ENCODE measurements at regions not wholly inside any gene's neighbourhood (a gene's known extent, or its start where the extent isn't known, plus 50 kb on each side); places are given as distances from the start of the nearest gene placed in this dataset.

DNA sequence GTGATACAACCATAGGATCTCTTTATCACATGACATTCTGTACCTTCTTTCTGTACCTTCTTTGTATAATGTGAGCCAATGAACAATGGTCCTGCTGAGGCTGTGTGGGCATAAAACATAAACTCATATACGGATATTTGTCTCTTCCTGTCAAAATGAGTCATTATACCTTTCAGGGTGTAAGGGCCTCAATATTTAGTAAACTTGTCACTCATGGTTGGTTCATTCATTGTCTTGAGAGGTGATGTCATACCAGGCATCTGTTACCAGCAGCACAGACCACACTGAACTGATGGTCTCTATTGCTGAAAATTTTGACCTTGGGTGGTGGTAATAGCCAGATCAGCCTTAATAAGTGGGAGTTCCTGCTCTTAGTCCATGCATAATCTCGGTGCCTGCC is 287.6 kb upstream of the TPK1 start:
- no peak for TF ChIP-seq CTCF (IDR thresholded peaks at IDR 0.05 in 4 of 5, conservative IDR thresholded peaks at IDR 0.05 in 1 of 5)
- TF ChIP-seq POLR2A (IDR thresholded peaks at IDR 0.05) = no peak
